PC-3 (cell line): ENCODE measurements at regions not wholly inside any gene's neighbourhood (a gene's known extent, or its start where the extent isn't known, plus 50 kb on each side); places are given as distances from the start of the nearest gene placed in this dataset.
A peak's percentile ranks its signal among the peaks of the same experiment; 100 is the strongest.

ENCODE experiments used
- CTCF ChIP-seq: fragments of 300-600 bp; sonication (generic); conservative IDR thresholded peaks from 2 replicates; pipeline ENCODE4 v1.5.1; 2017; ENCODE audit warnings: antibody characterized with exemption, low read depth, mild to moderate bottlenecking, low read length
- EZH2phosphoT487 ChIP-seq: fragments of 300-600 bp; sonication (generic); IDR thresholded peaks from 2 replicates; pipeline ENCODE4 v1.6.1; 2018; ENCODE audit warnings: mild to moderate bottlenecking, antibody characterized with exemption, low read length, borderline replicate concordance

DNA sequence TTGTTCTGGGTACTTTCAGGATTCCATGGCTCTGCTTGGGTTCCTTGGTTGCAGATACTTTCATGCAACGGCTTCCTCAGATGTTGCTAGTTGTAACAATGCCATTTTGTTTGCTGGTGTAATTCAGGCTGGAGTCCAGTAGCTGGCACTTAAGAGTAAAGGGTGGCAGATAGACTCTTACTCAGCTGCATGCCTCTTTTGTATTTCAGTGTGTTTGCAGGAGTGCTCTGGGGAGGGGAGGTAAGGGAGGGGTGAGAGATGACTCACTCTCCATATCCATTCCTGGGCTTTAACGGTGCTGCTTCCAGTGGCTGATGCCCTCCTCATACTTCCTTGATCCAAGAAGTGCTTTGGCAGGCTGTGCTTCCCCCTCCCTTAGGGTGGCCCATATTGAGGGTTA is 155.2 kb downstream of the ZNF330 start:
- TF ChIP-seq CTCF (peak; percentile 93), EZH2phosphoT487 (no peak)
